EL (cell line): ENCODE measurements at regions not wholly inside any gene's neighbourhood (a gene's known extent, or its start where the extent isn't known, plus 50 kb on each side); places are given as distances from the start of the nearest gene placed in this dataset.

Experiments used
- DNase-seq: peaks from one replicate; pipeline ENCODE4 v3.0.0-alpha.2; 2016

DNA sequence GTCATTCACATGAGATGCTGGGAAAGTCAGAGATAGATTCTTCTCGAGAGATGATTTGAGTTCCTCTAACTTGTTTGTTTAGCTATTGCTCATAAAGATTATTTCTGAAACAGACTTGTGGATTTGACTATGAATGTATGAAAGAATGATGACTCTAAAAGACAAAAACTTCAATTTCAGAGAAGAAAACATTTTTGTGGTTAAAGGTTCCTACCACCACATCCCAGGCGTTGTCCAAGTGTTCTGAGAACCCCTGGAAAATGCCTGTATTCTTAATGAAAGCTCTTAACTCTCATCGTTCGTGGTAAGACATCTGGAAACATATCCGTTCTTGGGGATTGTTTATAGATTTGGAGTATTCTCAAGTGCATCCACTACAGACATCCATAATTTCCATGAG lies 228.7 kb downstream of the BARHL2 start:
- DNase-seq: peak; percentile 37

DNA sequence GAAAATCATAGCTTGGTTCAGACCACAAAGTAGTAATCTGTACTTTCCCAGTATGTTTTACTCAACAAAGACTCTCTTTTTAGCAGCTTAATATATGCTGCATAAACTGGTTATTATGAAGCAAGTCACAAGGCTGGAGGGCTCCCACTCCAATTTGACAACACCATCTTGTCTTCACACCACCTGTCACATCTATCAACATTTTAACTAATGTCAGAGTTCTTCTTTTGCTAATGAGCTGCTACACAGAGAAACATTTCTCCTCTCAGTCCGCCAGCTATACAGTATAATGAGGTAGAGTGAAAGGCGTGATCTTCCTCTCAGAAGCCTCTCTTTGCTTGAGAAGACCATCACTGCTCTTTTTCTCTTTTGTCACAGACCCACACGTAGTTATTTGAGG lies 230.1 kb downstream of the BARHL2 start:
- DNase-seq: no peak

DNA sequence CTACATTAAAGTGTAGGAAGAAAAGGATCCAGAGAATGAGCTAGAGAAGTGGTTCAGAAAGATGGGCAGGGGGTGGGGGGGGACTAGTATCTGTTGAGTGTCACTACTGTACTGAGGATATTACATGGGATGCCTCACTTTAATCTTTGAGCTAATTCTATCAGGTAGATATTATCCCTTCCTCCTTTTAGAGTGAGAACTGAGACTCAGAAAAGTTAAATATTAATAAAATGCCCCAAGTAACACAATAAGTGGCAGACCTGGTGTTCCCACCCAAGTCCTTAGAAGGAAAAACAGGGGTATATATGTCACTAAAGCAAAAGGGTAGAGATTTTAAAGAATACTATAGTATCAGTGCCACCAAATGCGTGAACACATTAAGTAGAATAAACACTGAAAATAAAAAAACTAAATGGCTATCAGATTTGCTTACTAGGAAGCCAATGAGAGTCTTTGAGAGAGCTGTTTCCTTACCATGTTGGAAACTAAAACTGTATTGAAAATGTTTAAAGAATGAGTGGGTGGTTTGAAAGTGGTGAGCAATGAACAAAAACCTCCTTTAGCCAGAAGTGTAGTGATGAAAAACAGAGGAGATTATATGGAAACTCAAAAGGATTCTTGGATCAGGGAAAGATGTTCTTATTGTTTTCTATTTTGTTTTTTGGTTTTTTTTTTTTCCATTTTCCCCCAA lies 230.8 kb downstream of the BARHL2 start:
- no peak for DNase-seq

DNA sequence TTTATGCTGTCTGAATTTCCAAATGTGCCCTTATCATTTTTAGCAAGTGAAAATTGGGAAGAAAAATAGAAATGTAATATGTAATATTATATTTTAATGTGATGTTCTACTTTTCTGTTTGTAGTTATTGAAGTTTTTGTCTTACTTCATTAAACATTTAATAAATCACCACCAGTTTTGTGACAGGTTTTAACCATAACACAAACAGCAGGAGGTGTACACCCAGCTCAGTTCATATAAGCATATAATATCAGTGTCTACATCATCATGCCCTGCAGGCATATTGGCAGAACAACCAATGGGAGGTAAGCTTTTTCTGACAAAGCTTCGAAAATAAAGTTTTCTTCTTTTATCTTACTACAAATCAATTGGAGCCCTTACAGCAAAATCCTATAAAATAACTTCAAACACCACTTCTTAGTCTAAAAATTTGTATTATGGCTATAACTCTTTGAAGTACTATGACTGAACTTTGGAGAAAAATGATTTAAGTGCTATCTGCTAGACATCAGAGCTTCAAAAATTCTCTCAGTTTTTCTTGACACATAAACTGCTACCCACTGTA lies 236.7 kb downstream of the BARHL2 start:
- no peak for DNase-seq

DNA sequence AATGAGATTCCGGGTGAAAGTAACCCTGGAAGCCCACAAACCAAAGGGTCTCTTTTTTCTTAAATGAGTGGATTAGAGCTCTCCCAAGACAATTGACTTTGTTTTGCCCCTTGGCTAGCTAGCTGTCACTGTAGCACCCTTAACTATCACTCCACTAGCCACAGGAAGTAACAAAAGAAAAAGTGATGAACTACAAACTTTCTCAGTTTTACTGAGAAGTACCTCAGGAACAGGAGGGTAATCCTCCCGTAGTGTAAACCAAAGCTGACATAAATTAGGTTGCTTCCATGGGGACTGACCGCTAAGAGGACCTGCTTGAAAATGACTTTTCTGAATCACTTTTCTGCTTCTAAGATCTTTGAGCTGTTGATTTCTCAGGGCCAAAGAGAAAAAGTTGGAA lies 240.1 kb downstream of the BARHL2 start:
- no peak for DNase-seq

DNA sequence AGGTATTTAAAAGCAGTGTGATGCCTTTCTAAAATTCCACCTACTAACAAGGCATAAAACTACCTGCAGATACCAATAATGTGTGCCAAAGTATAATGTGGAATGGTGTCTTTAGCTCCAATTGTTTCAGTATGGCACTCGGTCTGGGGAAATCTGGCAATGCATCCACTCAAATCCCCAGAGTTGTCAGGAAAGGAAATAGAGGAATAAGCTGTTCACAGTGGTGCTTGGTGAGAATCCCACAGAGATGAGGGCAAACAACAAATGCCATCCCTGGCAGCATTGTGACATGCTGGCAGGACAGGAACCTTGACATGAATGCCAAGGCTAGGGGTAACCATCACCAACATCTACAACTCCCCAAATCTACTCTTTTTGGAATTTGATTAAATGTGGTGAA lies 240.7 kb downstream of the BARHL2 start:
- no peak for DNase-seq

DNA sequence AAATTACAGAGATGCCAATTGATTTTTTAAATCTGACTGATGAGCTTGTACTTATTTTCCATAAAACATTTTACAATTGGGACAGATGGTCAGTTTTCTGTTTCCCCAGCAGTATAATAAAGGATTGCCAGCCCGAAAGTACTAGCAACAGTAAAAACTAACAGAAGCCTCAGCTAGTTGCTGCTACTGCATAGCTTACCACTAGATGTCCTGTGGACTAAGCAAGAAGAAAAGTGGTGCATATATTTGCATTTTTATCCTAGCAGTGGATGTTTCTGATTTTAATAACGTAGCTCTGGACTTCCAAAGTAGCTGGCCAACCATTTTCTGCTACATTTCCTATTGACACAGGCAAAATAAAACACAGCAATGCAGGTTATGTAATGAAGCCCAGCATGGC lies 241.5 kb downstream of the BARHL2 start:
- DNase-seq: no peak

DNA sequence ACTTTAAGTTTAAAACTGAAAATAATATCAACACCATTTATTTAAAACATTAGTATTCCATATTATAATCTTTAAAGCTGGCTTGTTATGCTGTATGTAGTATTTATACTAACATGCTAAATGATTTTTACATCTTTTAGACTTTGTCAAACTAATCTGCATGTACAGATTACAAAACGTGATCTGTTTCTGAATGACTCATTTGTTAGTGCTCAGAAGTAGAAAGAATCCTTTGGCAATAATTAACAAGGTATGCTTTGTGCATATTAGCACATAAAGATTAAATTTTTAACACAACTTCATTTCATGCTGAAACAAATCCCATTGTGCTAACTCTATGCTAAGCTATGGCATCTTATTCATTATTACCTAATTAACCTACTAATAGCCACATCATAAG lies 242.4 kb downstream of the BARHL2 start:
- no peak for DNase-seq

DNA sequence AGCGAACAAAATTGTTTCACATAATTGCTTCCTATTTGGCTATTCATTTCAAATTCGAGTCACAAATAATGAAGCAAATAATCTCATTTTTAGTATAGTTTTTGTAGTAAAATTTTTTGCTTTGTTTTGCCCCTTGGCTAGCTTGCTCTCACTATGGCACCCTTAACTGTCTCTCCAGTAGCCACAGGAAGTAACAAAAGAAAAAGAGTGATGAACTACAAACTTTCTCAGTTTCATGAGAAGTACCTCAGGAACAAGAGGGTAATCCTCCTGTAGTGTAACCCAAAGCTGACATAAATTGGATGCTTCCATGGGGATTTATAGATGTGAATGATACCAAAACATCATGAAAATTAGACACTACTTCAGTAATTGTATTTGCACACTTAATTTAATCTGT lies 242.9 kb downstream of the BARHL2 start:
- no peak for DNase-seq

DNA sequence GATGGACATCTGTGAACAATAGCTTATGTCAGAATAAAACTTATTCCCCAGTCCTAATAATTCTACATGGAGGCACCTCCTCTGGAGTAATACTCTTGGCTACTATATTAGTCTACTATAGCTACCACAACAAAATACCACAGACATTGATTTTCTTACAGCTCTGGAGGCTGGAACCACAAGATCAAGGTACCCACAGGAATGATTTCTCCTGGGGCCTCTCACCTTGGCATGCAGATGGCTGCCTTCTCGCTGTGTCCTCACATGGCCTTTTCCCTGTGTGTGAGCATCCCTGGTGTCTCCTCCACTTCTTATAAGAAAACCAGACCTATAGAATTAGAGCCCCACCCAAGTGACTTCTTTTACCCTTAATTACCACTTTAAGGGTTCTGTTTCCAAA lies 244.3 kb downstream of the BARHL2 start:
- DNase-seq: no peak

DNA sequence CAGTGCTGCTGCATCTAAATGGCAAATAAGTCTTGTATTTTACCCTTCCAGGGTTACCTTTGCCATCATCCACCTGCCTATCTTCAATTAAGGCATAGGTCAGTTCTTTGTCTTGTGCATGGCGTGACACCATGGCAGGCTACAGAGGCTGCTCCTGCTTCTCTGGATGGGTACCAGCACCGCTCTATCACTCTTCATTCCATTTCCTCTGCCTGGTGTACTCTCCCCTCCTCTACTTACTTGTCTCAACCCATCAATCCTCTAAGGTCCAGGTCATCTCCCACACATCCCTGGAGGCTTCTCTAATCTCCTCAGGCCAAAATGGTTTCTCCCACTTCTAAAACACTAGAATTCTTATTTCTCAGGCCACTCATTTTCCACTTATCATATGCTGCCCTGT lies 257.5 kb downstream of the BARHL2 start:
- no peak for DNase-seq

DNA sequence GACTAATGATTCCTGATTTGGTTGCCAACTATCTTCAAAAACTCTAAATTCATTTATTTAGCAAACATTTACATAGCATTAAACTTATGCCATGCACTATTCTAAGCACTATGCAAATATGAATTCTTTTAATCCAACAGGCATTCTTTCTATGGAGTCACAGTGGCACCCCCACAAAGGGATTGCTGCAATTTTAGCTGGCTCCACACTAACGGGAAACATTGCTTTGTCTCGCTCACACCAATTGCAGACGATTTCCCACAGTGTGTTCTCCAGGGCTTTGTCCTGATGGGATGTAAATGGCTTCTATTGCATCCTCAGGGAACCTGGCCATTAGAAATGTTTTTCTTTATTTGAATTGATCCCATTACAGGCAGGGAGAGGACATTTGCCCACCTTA lies 259.1 kb downstream of the BARHL2 start:
- DNase-seq: no peak

DNA sequence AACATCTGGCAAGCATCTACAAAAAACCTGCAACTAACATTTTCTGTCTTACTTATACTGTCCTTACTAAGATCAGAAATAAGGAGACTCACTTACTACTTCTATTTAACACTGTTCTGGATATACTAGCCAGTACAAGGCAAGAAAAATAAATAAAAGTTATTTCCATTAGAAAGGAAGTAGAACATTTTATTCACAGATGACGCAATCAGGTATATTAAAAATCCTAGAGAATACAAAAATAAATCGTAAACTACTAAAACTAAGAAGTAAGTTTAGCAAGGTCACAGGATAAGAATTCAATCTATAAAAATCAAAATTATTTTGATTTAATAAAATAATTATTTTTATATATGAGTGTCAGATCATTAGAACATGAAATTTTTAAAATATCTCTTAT lies 264.6 kb downstream of the BARHL2 start:
- DNase-seq: no peak

DNA sequence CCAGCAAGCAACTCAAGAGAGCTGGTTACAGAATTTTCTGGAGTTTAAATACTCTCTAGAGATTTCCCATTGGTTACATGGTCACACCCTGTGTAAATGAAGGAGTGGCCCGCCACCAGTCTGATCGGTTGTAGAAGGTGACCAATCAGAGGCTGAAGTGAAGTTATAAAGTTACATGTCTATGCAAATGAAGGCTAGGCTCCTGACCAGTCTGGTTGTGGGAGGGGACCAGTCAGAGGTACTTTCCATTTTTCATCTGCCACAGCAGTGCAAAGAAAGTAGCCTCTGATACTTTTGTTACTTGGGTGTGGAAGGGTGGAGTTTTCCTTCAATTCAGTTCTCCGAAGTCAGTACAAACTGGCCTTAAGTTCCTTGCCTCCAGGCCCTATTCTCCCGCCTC lies 273.7 kb downstream of the BARHL2 start:
- no peak for DNase-seq

DNA sequence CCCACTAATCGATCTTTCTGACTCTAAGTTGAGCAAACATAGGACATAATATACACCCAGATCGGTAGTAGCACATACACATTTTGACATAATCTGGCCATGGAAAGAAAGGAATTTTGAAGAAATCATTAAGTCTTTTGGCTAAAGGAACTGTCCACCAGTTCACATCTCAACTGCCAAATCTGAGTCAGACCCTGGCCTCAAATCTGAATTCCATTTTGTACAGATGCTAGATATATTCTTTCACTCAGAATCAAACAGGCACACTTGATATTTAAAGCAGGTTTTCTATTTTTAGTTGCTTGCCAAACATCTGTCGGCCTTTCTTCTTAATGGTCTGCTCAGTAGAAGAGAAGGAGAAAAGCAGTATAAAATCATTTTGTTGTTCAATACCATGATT lies 281.8 kb downstream of the BARHL2 start:
- no peak for DNase-seq

DNA sequence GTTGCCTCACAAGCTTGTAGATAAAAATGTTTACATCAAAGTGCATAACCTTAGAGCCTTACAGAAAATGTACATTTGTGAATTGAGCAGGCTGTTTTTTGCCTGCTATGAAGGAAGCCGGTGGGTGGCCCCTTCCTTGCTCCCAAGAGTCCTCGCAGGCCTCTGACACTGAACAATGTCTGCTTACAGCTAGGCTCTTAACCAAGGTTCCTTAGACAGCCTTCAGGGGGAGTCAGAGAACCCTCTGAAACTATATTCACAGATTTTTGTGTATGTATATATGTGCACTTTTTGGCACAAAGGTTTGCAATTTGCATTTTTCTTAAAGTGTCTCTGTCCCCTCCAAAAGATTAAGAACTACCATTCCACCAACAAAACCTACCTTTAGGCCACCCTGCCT lies 282.6 kb downstream of the BARHL2 start:
- no peak for DNase-seq

DNA sequence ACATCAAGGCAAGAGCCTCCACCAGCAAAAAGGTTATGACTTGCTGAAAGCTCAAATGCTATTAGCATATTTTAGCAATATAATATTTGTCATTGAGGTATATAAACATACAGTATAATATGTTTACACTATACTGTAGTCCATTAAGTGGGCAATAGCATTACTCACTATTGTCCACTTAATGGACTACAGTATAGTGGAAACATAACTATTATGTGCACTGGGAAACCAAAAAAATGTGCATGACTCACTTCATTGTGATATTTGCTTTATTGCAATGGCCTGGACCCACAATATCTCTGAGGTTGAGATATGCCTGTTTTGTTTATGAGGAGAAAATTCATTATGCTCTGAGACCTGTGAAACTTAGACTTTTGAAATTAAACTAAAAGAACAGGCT lies 300.0 kb downstream of the BARHL2 start:
- peak; percentile 16 for DNase-seq

DNA sequence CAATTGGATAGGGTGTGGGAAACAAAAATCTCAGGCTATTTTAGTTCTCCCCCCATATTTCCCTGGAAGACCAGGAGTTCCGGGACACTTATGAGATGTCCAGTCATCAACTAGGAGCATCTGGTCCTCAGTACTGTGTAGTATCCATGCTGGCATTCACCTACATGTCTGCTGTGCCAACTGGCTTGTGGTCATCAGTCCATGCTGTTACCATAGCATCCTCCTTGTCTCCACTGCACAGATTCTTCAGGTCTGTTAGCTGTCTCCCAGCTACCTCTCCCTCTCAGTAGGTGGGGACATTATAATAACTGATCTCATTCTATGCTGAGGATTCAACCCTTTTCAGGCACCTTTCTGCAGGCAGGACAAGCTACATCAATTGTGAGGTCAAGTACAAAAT lies 302.9 kb downstream of the BARHL2 start:
- no peak for DNase-seq

DNA sequence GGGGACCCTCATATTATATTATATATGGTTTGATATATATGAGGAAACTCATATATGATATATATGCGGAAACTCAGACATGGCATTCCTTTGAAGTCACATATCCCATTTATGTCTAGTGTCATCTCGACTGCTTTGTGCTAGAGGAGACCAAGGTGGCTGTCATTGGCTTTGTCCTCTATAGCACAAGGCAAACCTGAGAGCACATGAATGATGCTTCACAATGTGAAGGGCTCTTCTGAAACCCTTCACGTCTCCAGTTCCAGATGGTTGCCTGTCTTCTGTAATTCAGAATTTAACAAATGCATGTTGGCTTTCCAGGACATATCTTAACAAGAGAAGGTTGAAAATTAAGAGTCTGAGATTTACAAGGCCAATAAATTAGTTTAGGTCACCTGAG lies 303.6 kb downstream of the BARHL2 start:
- no peak for DNase-seq

DNA sequence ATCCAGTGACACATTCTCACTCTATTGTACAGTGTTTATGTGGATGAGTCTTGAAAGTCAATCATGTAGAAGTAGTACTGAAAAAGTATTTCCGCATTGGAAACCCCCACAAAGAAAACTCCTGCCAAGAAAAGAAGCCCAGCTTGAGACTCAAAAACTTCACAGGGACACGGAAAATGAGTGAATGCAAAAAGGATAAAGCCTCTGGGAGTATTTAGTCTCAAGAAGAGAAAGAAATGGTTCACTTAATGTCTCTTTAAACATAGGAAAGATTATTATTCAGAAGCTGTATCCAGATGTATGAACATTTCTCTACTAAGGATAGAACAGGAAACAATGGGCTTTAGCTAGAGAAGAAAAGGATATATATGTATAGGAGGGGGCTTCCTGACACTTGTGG lies 304.5 kb downstream of the BARHL2 start:
- no peak for DNase-seq

DNA sequence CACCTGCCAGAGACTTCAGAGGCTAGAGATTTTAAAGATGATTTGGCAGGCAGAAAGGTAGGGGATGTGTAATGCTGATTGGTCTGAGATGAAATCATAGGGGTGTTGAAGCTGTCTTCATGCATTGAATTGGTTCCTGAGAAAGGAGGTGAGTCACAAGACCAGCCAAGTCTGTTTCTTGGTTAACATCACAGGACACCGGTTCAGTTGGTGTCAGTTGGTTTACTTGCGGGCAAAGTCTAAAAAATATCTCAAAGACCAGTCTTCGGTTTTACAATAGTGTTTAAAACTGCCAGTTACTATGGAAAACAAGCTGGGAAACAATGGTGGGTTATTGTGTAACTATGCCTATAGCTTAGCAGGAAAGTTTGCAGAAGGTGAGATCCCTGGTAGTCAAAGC lies 305.9 kb downstream of the BARHL2 start:
- DNase-seq: no peak

DNA sequence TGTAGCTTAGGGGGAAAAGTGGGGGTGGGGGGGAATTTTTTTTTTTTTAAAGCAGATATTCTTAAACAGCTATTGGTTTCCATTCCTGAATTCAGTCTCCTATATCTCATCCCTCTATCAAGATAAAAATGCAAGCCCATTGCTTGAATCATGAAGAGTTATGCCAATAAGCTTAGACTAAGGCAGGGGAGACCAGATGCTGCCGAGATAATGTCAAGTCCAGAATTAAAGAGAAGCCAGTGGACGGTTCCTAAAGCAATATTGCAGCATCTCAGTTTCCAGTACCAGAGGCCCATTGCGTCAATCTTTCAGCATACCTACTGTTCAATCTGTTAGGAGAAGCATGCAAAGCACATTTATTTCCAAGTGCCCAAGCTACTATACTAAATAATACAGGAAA lies 309.4 kb downstream of the BARHL2 start:
- DNase-seq: no peak

DNA sequence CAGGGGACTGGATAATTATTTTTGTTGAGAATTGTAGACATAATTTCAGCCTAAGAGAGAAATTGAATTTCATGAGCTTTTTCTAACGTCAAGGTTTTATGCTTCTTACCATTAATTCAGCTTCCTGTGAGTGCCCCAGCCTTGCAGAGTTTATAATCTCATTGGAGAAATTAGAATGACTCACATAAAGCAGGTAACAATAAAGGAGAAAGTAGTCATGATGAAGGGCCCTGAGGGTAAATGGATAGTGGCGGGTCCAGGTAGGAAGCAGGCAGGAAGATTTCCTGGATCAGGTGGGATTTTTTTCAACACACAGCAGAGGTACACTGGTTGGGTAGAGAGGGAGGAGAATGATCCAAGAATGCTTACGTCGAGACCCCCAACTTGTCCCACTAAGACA lies 311.4 kb downstream of the BARHL2 start:
- DNase-seq: no peak

DNA sequence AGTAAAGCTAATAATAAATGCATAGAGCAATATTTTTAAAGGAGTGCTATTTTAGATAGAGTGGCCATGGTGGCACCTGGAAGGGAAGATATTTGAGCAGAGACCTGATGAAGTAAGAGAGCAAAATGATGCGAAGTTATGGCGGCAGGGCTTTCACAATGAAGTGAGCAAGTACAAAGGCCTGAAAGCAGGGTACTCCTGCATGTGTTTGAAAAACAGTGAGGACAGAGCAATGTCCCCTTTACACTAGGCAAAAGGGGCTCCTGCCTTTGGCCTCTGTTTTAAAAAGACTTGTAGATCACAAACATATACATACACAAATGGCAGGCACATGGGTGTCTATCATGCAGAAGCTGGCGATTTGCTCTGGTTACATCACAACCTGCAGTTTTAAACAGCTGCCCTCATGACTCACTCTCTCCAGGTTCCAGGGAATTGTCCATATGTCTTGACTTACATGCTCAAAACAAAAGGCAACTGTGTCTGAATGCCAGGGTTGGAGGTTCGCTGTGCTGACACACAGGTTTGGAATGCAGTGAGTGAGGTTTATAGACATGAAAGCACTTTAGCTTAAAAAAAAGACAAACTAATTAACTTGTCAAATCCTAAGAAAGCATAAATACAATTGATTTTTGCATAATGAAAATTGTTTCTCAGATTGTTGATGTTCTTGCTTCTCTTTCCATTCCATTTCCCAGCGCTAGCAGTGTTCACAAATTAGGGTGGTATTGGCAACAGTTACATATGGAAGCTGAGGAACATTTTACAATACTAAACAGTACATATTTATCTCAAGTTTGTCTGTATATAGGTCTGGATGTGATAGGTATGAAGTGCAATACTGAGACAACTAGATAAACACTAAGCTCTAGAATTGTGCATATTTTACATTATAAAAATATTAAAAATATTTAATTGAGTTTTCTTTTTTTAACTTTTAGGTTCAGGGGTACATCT lies 313.9 kb downstream of the BARHL2 start:
- peak; percentile 96 for DNase-seq
